DND-41 (cell line): ENCODE measurements at regions not wholly inside any gene's neighbourhood (a gene's known extent, or its start where the extent isn't known, plus 50 kb on each side); places are given as distances from the start of the nearest gene placed in this dataset.

Experiments used
- EZH2 ChIP-seq: IDR thresholded peaks from 3 replicates; pipeline ENCODE4 v1.6.1; 2012; ENCODE audit warnings: borderline replicate concordance, low read depth, mild to moderate bottlenecking, moderate library complexity, low read length, inconsistent platforms; ENCODE audit not compliant: severe bottlenecking
- TF ChIP-seq, protein P1 (sequence below): IDR thresholded peaks from 2 replicates; pipeline ENCODE4 v1.5.1; 2012; ENCODE audit warnings: borderline replicate concordance, low read length, moderate library complexity, mild to moderate bottlenecking; ENCODE audit not compliant: poor library complexity, severe bottlenecking; ENCODE audit errors: extremely low read depth

DNA sequence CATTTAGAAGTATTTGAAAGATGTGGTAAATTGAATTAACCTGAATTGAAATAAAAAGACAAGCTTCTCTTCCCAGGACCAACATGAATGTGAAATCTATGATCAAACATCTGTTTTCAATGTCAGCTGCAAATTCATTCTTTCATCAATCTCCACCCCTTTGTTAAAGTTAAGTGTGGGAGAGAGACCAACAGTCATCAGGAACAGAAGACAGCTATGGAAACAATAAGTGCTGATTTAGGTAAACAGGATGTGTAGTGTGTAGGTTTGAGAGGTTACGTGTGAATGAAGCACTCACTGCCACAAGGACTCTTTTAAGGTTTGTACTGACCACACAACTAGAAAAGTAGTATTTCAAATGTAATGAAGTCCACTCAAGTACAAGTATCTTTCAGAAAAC is 1659.8 kb upstream of the CELF4 start:
- TF ChIP-seq, protein P1, sequence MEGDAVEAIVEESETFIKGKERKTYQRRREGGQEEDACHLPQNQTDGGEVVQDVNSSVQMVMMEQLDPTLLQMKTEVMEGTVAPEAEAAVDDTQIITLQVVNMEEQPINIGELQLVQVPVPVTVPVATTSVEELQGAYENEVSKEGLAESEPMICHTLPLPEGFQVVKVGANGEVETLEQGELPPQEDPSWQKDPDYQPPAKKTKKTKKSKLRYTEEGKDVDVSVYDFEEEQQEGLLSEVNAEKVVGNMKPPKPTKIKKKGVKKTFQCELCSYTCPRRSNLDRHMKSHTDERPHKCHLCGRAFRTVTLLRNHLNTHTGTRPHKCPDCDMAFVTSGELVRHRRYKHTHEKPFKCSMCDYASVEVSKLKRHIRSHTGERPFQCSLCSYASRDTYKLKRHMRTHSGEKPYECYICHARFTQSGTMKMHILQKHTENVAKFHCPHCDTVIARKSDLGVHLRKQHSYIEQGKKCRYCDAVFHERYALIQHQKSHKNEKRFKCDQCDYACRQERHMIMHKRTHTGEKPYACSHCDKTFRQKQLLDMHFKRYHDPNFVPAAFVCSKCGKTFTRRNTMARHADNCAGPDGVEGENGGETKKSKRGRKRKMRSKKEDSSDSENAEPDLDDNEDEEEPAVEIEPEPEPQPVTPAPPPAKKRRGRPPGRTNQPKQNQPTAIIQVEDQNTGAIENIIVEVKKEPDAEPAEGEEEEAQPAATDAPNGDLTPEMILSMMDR: no peak
- no peak for TF ChIP-seq EZH2
